HG02763 (cell line): ENCODE measurements at regions not wholly inside any gene's neighbourhood (a gene's known extent, or its start where the extent isn't known, plus 50 kb on each side); places are given as distances from the start of the nearest gene placed in this dataset.
"Not testable (repeated sequence)": the region's sequence is repeated elsewhere in the genome, so short reads cannot be mapped to it uniquely, and the experiment has no call there.

Experiments used
- ATAC-seq: cut with Tn5 transposase; IDR thresholded peaks from one replicate; pipeline ENCODE4 v1.9.1; 2021; ENCODE audit warnings: mild to moderate bottlenecking, moderate library complexity; ENCODE audit not compliant: unreplicated experiment

GRCh38 chr10:18866852-18867251 lies 181.7 kb upstream of the MALRD1 start:
- ATAC-seq: no peak

- ATAC-seq: no peak
Observed at GRCh38 chr10:18868919-18869318, 179.7 kb upstream of the MALRD1 start.

- ATAC-seq: no peak
Observed at GRCh38 chr10:18875477-18875876, 173.1 kb upstream of the MALRD1 start.

GRCh38 chr10:18879284-18879683 lies 169.3 kb upstream of the MALRD1 start:
- ATAC-seq: no peak

- ATAC-seq: no peak
Observed at GRCh38 chr10:18880530-18880929, 168.1 kb upstream of the MALRD1 start.

- ATAC-seq: no peak
Observed at GRCh38 chr10:18886102-18886501, 162.5 kb upstream of the MALRD1 start.

- ATAC-seq: no peak
Observed at GRCh38 chr10:18906636-18907035, 142.0 kb upstream of the MALRD1 start.

- ATAC-seq: not testable (repeated sequence)
Observed at GRCh38 chr10:18917431-18917830, 131.2 kb upstream of the MALRD1 start.

GRCh38 chr10:18918532-18918931 lies 130.1 kb upstream of the MALRD1 start:
- no peak for ATAC-seq

GRCh38 chr10:18949391-18949790 lies 99.2 kb upstream of the MALRD1 start:
- ATAC-seq: no peak

GRCh38 chr10:18951072-18951823 lies 97.4 kb upstream of the MALRD1 start:
- ATAC-seq: not testable (repeated sequence)

GRCh38 chr10:18955061-18955460 lies 93.5 kb upstream of the MALRD1 start:
- no peak for ATAC-seq

- ATAC-seq: no peak
Observed at GRCh38 chr10:18959369-18959768, 89.2 kb upstream of the MALRD1 start.

- ATAC-seq: no peak
Observed at GRCh38 chr10:18960466-18961079, 88.0 kb upstream of the MALRD1 start.

GRCh38 chr10:18968159-18968558 lies 80.4 kb upstream of the MALRD1 start:
- ATAC-seq: no peak

GRCh38 chr10:18976696-18977251 lies 71.8 kb upstream of the MALRD1 start:
- ATAC-seq: no peak

GRCh38 chr10:18980089-18980629 lies 68.4 kb upstream of the MALRD1 start:
- ATAC-seq: no peak

GRCh38 chr10:18984531-18984930 lies 64.1 kb upstream of the MALRD1 start:
- no peak for ATAC-seq

- ATAC-seq: no peak
Observed at GRCh38 chr10:18988338-18988737, 60.3 kb upstream of the MALRD1 start.
